GM12875 (cell line): ENCODE measurements at regions not wholly inside any gene's neighbourhood (a gene's known extent, or its start where the extent isn't known, plus 50 kb on each side); places are given as distances from the start of the nearest gene placed in this dataset.

ENCODE experiments used
- H3K4me3 ChIP-seq: one replicate; pipeline ENCODE4 v1.5.1; 2011; ENCODE audit warnings: low read depth, low read length, control low read depth
- CTCF ChIP-seq: IDR thresholded peaks from 2 replicates; pipeline ENCODE4 v1.5.1; 2011; ENCODE audit warnings: low read depth, mild to moderate bottlenecking, control low read depth, inconsistent platforms, low read length, moderate library complexity, borderline replicate concordance; ENCODE audit not compliant: insufficient read depth

- TF ChIP-seq CTCF = no peak
These were observed 406.4 kb upstream of the RNF32 start for GRCh38 chr7:156234192-156234591.

GRCh38 chr7:156232931-156233705, 407.5 kb upstream of the RNF32 start:
- H3K4me3 ChIP-seq = no peak overlapping the region
- no peak for TF ChIP-seq CTCF

More at GRCh38 chr7:156234192-156234591, 406.4 kb upstream of the RNF32 start:
- no peak overlapping the region for H3K4me3 ChIP-seq

- no peak for TF ChIP-seq CTCF
- no peak overlapping the region for H3K4me3 ChIP-seq
These were observed 410.0 kb upstream of the RNF32 start for GRCh38 chr7:156230576-156230975.

- no peak overlapping the region for H3K4me3 ChIP-seq
- TF ChIP-seq CTCF = no peak
These were observed 412.6 kb upstream of the SHH start for GRCh38 chr7:156224833-156225225.

GRCh38 chr7:156223935-156224832, 411.9 kb upstream of the SHH start:
- no peak for TF ChIP-seq CTCF
- no peak overlapping the region for H3K4me3 ChIP-seq

- TF ChIP-seq CTCF = no peak
- no peak overlapping the region for H3K4me3 ChIP-seq
These were observed 410.3 kb upstream of the SHH start for GRCh38 chr7:156222611-156223010.
